ENCODE measurements at regions not wholly inside any gene's neighbourhood (a gene's known extent, or its start where the extent isn't known, plus 50 kb on each side); places are given as distances from the start of the nearest gene placed in this dataset.

GRCh38 chr2:122319539-122320132 is 564.2 kb downstream of the TSN start:
- Histone ChIP-seq H3K27me3 (no peaks in the 10 kb centered on the region), H3K27ac (no peak overlapping the region), H3K4me1 (no peaks in the 10 kb centered on the region), H3K4me3 (no peak overlapping the region), H3K9me3 (no peaks in the 10 kb centered on the region), H3K36me3 (replicated peaks in 1 of 2; ENCODE audit: insufficient read depth in 1 of 2, low read depth in 2 of 2) (no peaks in the 10 kb centered on the region)
- intact Hi-C loops (cut with DNase I), result no loop called here
- ATAC-seq, result no peak
- TF ChIP-seq CTCF (IDR thresholded peaks at IDR 0.05) (no peak), POLR2A (IDR thresholded peaks at IDR 0.05) (no peak)
- DNase-seq, result no peak
- WGBS, 2 donors, result 57 to 66% methylated on average over 4 of the region's 4 CpGs

DNA sequence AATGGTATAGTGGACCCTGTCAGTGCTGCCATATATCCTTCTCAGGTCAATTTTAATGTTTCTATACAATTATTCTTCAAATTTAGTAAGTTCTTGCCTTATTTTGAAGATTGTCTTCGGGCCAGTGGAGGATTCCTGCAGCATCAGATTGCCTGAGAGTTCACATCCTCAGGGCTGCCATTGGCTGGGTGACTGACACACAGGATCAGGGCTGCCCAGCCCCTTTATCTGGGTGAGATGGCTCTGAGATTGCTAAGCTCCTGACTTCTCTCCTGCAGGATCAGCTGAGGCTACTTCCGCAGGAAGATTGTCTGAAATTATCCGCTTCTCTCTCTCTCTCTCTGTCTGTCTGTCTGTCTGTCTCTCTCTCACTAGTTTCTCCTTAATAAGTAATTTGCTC is 567.4 kb downstream of the TSN start:
- TF ChIP-seq POLR2A (IDR thresholded peaks at IDR 0.05) (no peak), CTCF (IDR thresholded peaks at IDR 0.05) (no peak)
- DNase-seq, result no peak
- Histone ChIP-seq H3K27me3 (no peaks in the 10 kb centered on the region), H3K36me3 (replicated peaks in 1 of 2; ENCODE audit: insufficient read depth in 1 of 2, low read depth in 2 of 2) (no peaks in the 10 kb centered on the region), H3K27ac (no peak overlapping the region), H3K4me1 (no peaks in the 10 kb centered on the region), H3K4me3 (no peak overlapping the region), H3K9me3 (no peaks in the 10 kb centered on the region)
- intact Hi-C loops (cut with DNase I), result no loop called here
- ATAC-seq, result no peak
- 72 to 74% methylated on average over 3 of the region's 3 CpGs for WGBS, 2 donors

DNA sequence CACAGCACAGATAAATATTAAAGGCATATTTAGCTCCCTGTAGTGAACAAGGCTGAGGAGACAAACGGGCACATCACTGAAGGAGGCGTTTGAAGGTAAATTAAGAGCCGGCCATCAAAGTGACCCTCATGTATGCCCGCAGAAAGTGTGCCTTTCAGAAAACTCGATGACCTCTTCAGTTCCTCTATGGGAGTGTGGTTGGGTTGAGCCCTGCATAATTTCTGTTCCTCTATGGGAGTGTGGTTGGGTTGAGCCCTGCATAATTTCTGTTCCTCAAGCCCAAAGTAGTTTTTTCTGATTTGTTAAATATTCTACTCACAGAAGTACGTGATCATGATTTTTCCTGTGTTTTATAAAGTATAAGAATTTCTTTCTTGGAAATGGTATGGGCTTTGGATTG is 568.5 kb downstream of the TSN start:
- H3K27me3 ChIP-seq, result no peaks in the 10 kb centered on the region
- intact Hi-C loops (cut with DNase I), result no loop called here
- WGBS, 2 donors, result 64 to 74% methylated on average over 6 of the region's 6 CpGs
- no peaks in the 10 kb centered on the region for H3K36me3 ChIP-seq (replicated peaks in 1 of 2; ENCODE audit: insufficient read depth in 1 of 2, low read depth in 2 of 2)
- DNase-seq (no peak), ATAC-seq (no peak)
- no peak overlapping the region for H3K27ac ChIP-seq
- TF ChIP-seq CTCF (IDR thresholded peaks at IDR 0.05) (no peak), POLR2A (IDR thresholded peaks at IDR 0.05) (no peak)
- no peaks in the 10 kb centered on the region for H3K4me1 ChIP-seq
- no peaks in the 10 kb centered on the region for H3K9me3 ChIP-seq
- no peak overlapping the region for H3K4me3 ChIP-seq

- Histone ChIP-seq H3K36me3 (replicated peaks in 1 of 2; ENCODE audit: insufficient read depth in 1 of 2, low read depth in 2 of 2) (no peaks in the 10 kb centered on the region), H3K4me3 (no peak overlapping the region), H3K27ac (no peak overlapping the region), H3K27me3 (no peaks in the 10 kb centered on the region), H3K9me3 (no peaks in the 10 kb centered on the region), H3K4me1 (no peaks in the 10 kb centered on the region)
- intact Hi-C loops (cut with DNase I), result no loop called here
- 38 to 51% methylated on average over 3 of the region's 3 CpGs for WGBS, 2 donors
- DNase-seq, result no peak
- TF ChIP-seq POLR2A (IDR thresholded peaks at IDR 0.05), result no peak
- TF ChIP-seq CTCF (IDR thresholded peaks at IDR 0.05), result no peak
- no peak for ATAC-seq
These were observed 571.0 kb downstream of the TSN start for GRCh38 chr2:122326471-122326870.

DNA sequence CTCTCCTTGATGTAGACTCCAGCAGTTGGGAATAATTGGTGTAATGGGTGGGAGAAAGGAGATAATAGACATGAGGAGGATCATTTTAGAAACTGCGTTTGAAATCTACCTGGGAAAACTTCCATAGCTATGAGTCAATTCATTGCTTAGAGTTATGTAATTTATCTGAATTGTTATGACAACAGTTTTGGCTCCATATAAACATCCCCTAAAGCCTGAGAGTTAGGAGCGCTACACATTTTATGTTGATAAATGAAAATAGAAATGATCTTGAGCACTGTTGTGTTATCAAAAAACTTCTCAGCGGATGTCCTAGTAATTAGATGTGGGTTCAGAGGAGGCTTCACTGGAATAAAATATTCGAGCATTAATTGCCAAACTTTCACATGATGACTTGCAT is 573.4 kb downstream of the TSN start:
- DNase-seq, result no peak

More for the DNA sequence above, 573.4 kb downstream of the TSN start:
- Histone ChIP-seq H3K36me3 (replicated peaks in 1 of 2; ENCODE audit: insufficient read depth in 1 of 2, low read depth in 2 of 2) (no peaks in the 10 kb centered on the region), H3K4me1 (no peaks in the 10 kb centered on the region), H3K27ac (no peak overlapping the region), H3K27me3 (no peaks in the 10 kb centered on the region), H3K4me3 (no peak overlapping the region), H3K9me3 (no peaks in the 10 kb centered on the region)
- intact Hi-C loops (cut with DNase I), result no loop called here
- ATAC-seq, result no peak
- TF ChIP-seq CTCF (IDR thresholded peaks at IDR 0.05) (no peak), POLR2A (IDR thresholded peaks at IDR 0.05) (no peak)
- 70 to 71% methylated on average over 4 of the region's 4 CpGs for WGBS, 2 donors

All from body of pancreas (tissue), 4 donors.